Dermis blood vessel endothelial cell (primary cell): ENCODE measurements at regions not wholly inside any gene's neighbourhood (a gene's known extent, or its start where the extent isn't known, plus 50 kb on each side); places are given as distances from the start of the nearest gene placed in this dataset.

Experiments used
- DNase-seq: peaks from one replicate; pipeline ENCODE4 v3.0.0; 2010

DNA sequence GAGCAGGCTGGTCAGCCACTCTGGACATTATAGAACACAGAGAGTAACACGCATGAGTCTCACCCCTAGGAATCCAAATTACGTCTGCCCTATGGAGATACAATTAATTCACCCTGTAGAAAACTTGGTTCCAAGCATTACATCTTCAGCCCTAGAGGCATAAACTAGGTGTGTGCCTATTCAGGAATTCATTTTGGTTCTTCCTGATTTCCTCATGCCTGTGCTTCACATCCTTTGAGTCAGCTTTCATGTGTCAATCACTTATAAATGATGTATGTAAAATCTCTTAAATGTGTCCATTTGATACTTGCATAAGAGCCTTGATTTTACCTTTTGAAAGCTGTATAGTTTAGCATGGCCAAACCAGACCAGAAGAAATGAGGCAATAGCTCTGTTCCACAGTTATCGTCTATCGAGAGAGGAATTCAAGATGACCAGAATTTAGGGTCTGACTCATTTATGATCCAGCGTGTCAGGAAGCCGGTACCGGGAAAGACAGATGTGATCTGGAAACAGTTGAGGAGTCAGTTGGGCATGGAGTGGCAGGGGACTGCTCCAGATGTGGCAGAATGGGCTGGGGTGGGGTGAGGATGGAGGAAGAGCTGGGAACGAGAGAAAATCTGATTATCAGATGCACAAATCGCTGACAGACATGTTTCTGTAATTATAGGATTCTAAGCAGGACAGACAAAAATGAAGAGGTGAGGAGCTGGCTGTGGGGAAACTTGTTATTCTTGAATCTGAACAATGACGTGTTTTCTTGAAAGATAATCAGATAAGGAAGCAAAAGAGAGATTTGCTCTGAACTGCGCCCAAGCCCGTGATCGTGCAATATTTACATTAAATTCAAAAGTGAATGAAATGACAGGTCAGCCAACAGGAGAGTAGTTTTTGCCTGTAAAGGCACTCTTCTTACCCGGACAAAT is 76.7 kb downstream of the C16orf95 start:
- DNase-seq: no peak

DNA sequence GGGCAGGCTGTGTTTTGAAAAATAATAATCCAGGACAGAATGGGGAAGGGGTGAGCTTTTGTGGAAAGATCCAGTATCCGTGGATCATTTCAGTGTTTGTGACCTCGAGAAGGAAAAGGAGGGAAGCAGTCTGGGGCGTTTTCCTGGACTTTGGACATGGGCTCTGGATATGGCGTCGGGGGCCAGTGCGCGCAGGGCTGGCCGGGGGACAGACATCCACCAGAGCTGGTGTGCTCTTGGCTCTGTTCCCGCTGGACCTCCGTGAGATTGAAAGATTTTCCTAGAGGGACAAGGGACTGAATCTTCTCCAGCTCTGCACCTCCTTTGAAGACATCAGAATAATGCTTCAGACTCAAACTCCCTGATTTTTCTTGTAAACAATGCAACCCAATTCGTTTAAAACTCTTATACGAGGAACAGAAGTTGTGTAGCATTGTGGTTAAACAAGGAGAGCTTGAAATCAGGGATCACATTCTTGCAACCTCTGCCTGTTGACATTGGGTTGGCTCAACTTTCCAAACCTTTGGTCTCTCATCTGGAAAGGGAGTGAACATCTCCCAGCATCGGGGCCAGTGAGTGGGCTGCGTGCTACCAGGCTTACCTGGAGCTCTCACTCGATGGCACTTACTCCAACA is 75.9 kb downstream of the C16orf95 start:
- no peak for DNase-seq

DNA sequence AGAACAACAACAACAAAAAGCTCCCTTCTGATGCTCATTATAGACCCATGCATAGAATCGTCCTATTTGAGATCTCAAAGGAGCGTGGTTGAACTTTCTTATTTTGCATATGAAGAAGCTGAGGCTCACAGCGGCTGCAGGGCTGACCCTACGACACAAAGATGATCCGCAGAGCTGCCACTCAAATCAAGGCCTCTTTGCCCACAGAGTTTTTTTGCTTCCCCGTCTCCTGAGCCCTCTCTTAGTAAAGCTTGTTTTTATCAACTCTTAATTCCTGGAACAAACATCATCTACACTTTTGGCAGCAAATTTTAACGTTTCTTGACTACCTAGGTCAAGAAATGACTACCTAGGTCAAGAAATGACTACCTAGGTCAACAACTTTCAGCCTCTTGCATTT is 73.7 kb downstream of the C16orf95 start:
- no peak for DNase-seq

DNA sequence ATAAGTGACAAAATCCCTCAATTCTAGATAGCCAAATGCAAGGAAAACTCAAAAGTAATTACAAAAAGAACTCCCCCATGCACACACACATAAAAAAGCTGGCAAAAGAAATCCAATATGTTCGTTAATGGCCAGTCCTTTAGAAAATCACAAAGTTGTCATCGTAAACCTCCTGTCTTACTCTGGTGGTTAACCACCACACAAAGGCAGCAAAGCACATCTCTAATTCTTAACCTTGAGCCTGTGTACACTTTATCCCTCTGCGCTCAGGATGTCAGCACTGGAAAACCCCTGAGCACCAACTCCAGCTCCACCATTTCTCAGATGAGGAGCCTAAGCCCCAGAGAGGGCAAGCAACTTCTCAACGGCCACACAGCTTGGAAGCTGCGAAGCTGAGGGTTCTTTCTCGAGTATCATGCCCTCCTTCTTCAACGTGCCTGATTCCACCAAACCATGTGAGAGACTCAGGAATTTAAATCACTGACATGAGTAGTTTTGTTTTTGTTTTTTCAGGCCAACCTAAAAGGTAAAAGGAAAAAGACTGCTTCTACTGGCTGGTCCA is 72.5 kb downstream of the C16orf95 start:
- DNase-seq: no peak

DNA sequence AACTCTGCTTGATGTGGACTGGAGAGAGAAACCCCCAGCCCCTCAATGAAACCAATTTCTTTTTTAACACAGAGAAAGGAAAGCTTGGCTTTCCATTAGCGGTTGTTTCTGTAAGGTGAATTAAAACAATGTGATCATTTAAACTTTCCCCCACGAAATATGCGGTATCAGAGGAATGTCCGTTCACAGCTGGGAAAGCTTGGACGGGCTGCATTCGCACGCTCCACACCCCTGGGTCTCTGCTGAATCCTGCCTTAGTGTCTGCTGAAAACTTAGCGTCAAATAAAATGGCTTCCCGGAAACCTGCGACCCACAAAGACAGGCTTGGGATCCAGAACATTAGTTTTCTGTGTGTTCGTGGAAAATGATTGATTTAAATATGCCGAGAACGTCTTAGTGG is 71.7 kb downstream of the C16orf95 start:
- no peak for DNase-seq

DNA sequence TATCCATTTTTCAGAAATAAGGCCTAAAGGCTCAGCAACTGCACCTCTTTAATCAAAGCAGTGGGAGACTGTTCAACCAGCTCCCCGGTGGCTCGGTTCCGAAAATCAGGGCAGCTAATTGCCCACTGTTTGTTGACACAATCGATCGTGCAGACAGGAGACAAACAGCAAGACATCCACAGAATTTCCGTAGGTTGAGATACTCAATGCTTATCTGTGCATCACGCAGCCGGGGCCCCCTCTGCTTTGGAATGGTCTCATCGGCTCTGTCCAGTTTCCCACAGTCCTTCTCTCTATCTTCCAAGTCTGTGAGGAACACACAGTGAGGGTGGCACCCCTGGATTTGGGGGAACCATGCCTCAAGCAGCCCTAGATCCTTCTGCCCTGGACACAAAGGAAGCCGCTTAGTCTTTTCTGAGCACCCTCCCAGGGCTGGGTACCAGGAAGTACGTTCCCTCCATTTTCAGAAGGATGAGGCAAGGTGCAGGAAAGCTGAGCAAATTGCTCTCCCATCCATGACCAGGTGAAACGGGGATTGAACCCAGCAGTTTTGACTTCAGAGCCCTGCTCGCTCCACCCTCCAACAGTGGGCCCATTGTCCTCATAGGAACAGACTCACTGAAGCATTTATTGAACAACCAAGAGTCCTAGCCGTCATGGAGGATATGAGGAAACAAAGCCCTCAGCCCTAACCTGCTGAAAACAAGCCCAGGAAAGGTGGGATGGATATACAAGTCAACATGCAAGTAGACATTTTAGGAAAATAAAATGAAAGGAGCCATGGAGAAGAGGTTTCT is 70.7 kb downstream of the C16orf95 start:
- no peak for DNase-seq

DNA sequence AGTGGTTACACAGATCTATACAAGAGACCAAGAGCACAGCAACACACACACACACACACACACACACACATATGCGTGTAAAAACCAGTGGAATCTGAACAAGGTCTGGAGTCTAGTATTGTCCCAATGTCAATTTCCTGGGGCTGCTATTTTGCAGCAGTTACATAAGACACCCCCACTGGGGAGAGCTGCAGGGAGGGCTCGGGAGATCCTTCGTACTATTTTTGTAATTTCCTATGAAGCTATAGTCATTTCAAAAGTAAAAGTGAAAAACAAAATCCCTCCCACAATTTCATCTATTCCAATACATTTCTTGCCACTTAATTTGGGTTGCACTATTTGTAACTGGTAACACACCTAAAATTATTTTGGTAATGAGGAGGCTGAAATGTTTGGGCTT is 68.5 kb downstream of the C16orf95 start:
- DNase-seq: no peak

DNA sequence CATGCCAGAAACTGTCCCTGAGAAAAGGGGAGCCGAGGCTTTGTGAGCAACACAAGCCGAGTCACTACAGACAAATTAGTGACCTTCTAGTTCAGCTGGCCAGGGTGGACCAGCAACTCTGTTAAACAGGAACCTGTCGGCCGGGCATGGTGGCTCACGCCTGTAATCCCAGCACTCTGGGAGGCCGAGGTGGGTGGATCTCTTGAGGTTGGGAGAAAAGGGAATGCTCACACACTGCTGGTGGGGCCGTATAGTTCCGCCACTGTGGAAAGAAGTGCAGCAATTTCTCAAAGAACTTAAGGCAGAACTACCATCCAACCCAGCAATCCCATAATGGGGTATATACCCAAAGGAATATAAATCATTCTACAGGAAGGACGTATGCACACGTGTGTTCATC is 67.8 kb downstream of the C16orf95 start:
- no peak for DNase-seq

DNA sequence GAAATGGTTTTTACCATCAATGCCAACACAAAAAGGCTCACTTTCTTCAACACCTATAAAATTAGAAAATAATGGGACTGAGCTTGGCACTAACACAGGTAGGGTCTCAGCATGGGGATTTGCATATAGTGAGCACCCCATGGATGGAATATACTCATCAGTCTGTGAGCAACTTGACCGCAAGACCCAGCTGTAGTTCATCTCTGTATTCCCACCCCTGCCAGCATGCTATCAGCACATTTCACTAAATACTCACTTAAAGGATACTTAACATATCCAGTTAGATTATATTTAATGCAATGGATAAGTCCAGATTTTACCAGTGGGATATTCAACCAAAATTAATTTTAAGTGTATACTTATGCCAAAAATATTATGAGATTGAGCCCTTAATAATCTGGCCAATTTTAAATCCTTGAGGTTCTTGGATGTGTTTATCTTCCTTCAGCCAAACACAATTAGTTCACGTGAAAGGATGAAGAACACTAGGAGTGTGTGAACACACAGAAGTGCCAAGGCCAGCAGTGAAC is 66.7 kb downstream of the C16orf95 start:
- no peak for DNase-seq

DNA sequence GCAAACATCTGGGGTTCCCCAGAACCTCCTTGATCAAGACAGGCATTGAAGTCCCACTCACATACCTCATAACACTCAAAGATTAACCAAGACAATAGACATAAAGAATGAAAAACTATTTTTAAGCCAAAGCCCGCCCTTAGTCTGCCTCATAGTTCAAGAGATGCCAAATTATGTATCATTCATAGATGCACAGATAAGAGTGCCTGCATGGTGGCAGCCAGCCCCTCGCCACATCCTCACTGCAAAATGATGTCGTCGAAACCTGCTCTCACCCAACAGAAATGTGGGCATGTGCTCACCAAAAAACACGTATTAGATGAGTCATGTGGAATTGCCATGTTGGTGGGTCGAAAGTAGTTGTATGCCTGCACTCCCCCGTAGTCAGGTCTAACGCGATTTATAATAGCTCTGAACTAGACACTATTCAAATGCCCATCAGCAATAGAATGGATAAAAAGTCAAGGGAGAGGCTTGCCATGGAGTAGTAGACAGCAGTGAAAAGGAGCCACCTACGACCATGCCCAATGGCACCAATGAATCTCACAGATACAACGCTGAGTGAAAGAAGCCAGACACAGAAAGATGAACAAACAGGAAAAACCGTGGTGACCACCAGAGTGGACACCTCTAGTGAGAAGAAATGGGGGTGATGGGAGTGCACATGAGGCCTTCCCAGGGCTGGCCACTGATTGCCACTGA is 64.8 kb downstream of the C16orf95 start:
- DNase-seq: no peak
